SK-N-SH treated with all-trans-retinoic acid at 6 μM for 48 hours (cell line): ENCODE measurements at regions not wholly inside any gene's neighbourhood (a gene's known extent, or its start where the extent isn't known, plus 50 kb on each side); places are given as distances from the start of the nearest gene placed in this dataset.

ENCODE experiments used
- PATZ1 ChIP-seq: fragments of 250-450 bp; sonication (Bioruptor Pico); IDR thresholded peaks from 2 replicates; pipeline ENCODE4 v1.8.0; 2020; ENCODE audit warnings: mild to moderate bottlenecking, moderate library complexity, borderline replicate concordance
- RARB ChIP-seq: fragments of 250-450 bp; sonication (Bioruptor Pico); IDR thresholded peaks from 2 replicates; pipeline ENCODE4 v1.8.0; 2021; ENCODE audit warnings: mild to moderate bottlenecking, moderate library complexity
- ZNF70 ChIP-seq: fragments of 450-650 bp; formaldehyde crosslinking; IDR thresholded peaks from 2 replicates; pipeline ENCODE4 v1.5.0; 2020; ENCODE audit warnings: mild to moderate bottlenecking, moderate library complexity
- ZNF8 ChIP-seq: fragments of 450-650 bp; formaldehyde crosslinking; IDR thresholded peaks from 2 replicates; pipeline ENCODE4 v1.5.0; 2020; ENCODE audit warnings: mild to moderate bottlenecking, moderate library complexity

GRCh38 chr10:33489501-33490176, 155.2 kb upstream of the NRP1 start:
- TF ChIP-seq PATZ1 (CRISPR knock-in tag) (no peak), ZNF70 (CRISPR knock-in tag) (no peak), ZNF8 (CRISPR knock-in tag) (no peak), RARB (CRISPR knock-in tag) (0 out of 2 replicates have a peak, but pooled peaks have one; percentile 18)
